ENCODE measurements at regions not wholly inside any gene's neighbourhood (a gene's known extent, or its start where the extent isn't known, plus 50 kb on each side); places are given as distances from the start of the nearest gene placed in this dataset.

DNA sequence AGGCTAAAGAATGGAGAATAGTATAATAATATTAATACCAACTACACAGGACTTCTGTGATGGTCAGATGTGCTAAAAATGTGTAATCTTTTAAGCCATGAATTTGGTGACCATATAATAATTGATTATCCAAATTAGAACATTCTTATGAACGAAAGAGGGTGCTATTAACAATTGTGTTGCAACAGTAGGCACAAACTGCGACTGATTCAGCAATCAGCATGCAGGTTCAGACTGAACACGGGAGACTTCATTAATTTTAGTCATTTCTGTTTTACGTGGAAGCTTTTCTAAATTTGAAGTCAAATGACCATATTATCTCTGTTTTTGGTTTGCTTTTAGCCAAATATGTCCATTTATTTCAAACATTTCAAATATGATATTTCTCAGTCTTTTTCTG lies 54.6 kb upstream of the CHST9 start:
- in situ Hi-C loops (cut with MboI), result no loop called here
- Histone ChIP-seq H3K4me2 (ENCODE audit: control insufficient read depth, insufficient read depth) (no peak overlapping the region), H3K4me1 (ENCODE audit: control insufficient read depth, insufficient read depth, low read length) (no peaks in the 10 kb centered on the region), H4K20me1 (ENCODE audit: control insufficient read depth, insufficient read depth) (no peaks in the 10 kb centered on the region), H3K4me3 (no peak overlapping the region), H3K36me3 (ENCODE audit: control insufficient read depth in 2 of 2, insufficient read depth in 2 of 2, low read length in 1 of 2) (no peaks in the 10 kb centered on the region), H3K79me2 (ENCODE audit: control insufficient read depth, insufficient read depth, low read length) (no peaks in the 10 kb centered on the region), H3K9ac (ENCODE audit: control insufficient read depth, insufficient read depth, low read length) (no peak overlapping the region), H2AFZ (ENCODE audit: control insufficient read depth, low read depth, low read length) (no peak overlapping the region), H3K27me3 (replicated peaks in 1 of 2; ENCODE audit: control insufficient read depth in 2 of 2, insufficient read depth in 2 of 2, low read length in 1 of 2) (no peaks in the 10 kb centered on the region), H3K9me3 (replicated peaks; ENCODE audit: control insufficient read depth, insufficient read depth, low read length) (no peaks in the 10 kb centered on the region), H3K27ac (ENCODE audit: control insufficient read depth, insufficient read depth) (no peak overlapping the region)
- ChIA-PET CTCF (interaction anchor here (1.6 kb wide), 1 partner anchor 46 kb away, joined by 3 read pairs; no protein-coding TSS in a partner anchor), POLR2A (no interaction called here), SMC1A (ENCODE audit: uncharacterized antibody, unreplicated experiment) (interaction anchor here (1.0 to 1.4 kb wide), 3 partner anchors 9 to 62 kb away, joined by 3 read pairs; no protein-coding TSS in a partner anchor), RAD21 (ENCODE audit: unreplicated experiment) (interaction anchor here (0.9 to 1.4 kb wide), 2 partner anchors 61 to 102 kb away, joined by 3 read pairs; no protein-coding TSS in a partner anchor)
- ATAC-seq, result no peak
- 2% methylated on average over 4 of the region's 4 CpGs for WGBS (ENCODE audit: insufficient coverage, insufficient replicate concordance, low lambda C conversion rate, missing lambda C conversion rate)
- intact Hi-C loops (cut with micrococcal nuclease; ENCODE audit: unreplicated experiment), result no loop called here
- BruUV-seq (replicated peaks), result no TSS peak
- no peak for DNase-seq (ENCODE audit: low read depth, low spot score)
- no peak for FAIRE-seq
- TF ChIP-seq PAX5 (IDR thresholded peaks at IDR 0.05; ENCODE audit: borderline replicate concordance, low read depth, low read length) (no peak), EP300 (IDR thresholded peaks at IDR 0.05; ENCODE audit: borderline replicate concordance in 1 of 2, control insufficient read depth in 1 of 2, low read depth in 2 of 2, low read length in 2 of 2) (no peak), CBX5 (IDR thresholded peaks at IDR 0.05; ENCODE audit: low read depth) (no peak), SMAD5 (IDR thresholded peaks at IDR 0.05; ENCODE audit: low read depth) (no peak), RELA (IDR thresholded peaks at IDR 0.05; ENCODE audit: borderline replicate concordance, partially characterized antibody) (no peak), ESRRA (IDR thresholded peaks at IDR 0.05; ENCODE audit: low read length) (no peak), ETV6 (conservative IDR thresholded peaks at IDR 0.05 in 1 of 2, IDR thresholded peaks at IDR 0.05 in 1 of 2; ENCODE audit: borderline replicate concordance in 1 of 2, low read depth in 1 of 2) (no peak), ATF7 (IDR thresholded peaks at IDR 0.05; ENCODE audit: low read depth) (no peak), SREBF2 (IDR thresholded peaks at IDR 0.05; ENCODE audit: low read length) (no peak), RAD51 (IDR thresholded peaks at IDR 0.05) (no peak), SMAD1 (IDR thresholded peaks at IDR 0.05; ENCODE audit: low read depth, partially characterized antibody) (no peak), NFYB (IDR thresholded peaks at IDR 0.05; ENCODE audit: insufficient read depth, low read depth, low read length) (no peak), CBX3 (IDR thresholded peaks at IDR 0.05; ENCODE audit: borderline replicate concordance, low read depth) (no peak), NR2C2 (IDR thresholded peaks at IDR 0.05; ENCODE audit: borderline replicate concordance, control insufficient read depth, insufficient read length, low read depth) (no peak)
- TF ChIP-seq, protein P1, sequence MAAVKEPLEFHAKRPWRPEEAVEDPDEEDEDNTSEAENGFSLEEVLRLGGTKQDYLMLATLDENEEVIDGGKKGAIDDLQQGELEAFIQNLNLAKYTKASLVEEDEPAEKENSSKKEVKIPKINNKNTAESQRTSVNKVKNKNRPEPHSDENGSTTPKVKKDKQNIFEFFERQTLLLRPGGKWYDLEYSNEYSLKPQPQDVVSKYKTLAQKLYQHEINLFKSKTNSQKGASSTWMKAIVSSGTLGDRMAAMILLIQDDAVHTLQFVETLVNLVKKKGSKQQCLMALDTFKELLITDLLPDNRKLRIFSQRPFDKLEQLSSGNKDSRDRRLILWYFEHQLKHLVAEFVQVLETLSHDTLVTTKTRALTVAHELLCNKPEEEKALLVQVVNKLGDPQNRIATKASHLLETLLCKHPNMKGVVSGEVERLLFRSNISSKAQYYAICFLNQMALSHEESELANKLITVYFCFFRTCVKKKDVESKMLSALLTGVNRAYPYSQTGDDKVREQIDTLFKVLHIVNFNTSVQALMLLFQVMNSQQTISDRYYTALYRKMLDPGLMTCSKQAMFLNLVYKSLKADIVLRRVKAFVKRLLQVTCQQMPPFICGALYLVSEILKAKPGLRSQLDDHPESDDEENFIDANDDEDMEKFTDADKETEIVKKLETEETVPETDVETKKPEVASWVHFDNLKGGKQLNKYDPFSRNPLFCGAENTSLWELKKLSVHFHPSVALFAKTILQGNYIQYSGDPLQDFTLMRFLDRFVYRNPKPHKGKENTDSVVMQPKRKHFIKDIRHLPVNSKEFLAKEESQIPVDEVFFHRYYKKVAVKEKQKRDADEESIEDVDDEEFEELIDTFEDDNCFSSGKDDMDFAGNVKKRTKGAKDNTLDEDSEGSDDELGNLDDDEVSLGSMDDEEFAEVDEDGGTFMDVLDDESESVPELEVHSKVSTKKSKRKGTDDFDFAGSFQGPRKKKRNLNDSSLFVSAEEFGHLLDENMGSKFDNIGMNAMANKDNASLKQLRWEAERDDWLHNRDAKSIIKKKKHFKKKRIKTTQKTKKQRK (IDR thresholded peaks at IDR 0.05; ENCODE audit: low read depth, low read length), result no peak
- TF ChIP-seq, protein P2, sequence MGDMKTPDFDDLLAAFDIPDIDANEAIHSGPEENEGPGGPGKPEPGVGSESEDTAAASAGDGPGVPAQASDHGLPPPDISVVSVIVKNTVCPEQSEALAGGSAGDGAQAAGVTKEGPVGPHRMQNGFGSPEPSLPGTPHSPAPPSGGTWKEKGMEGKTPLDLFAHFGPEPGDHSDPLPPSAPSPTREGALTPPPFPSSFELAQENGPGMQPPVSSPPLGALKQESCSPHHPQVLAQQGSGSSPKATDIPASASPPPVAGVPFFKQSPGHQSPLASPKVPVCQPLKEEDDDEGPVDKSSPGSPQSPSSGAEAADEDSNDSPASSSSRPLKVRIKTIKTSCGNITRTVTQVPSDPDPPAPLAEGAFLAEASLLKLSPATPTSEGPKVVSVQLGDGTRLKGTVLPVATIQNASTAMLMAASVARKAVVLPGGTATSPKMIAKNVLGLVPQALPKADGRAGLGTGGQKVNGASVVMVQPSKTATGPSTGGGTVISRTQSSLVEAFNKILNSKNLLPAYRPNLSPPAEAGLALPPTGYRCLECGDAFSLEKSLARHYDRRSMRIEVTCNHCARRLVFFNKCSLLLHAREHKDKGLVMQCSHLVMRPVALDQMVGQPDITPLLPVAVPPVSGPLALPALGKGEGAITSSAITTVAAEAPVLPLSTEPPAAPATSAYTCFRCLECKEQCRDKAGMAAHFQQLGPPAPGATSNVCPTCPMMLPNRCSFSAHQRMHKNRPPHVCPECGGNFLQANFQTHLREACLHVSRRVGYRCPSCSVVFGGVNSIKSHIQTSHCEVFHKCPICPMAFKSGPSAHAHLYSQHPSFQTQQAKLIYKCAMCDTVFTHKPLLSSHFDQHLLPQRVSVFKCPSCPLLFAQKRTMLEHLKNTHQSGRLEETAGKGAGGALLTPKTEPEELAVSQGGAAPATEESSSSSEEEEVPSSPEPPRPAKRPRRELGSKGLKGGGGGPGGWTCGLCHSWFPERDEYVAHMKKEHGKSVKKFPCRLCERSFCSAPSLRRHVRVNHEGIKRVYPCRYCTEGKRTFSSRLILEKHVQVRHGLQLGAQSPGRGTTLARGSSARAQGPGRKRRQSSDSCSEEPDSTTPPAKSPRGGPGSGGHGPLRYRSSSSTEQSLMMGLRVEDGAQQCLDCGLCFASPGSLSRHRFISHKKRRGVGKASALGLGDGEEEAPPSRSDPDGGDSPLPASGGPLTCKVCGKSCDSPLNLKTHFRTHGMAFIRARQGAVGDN (IDR thresholded peaks at IDR 0.05), result no peak
- TF ChIP-seq, protein P3, sequence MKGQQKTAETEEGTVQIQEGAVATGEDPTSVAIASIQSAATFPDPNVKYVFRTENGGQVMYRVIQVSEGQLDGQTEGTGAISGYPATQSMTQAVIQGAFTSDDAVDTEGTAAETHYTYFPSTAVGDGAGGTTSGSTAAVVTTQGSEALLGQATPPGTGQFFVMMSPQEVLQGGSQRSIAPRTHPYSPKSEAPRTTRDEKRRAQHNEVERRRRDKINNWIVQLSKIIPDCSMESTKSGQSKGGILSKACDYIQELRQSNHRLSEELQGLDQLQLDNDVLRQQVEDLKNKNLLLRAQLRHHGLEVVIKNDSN (IDR thresholded peaks at IDR 0.05; ENCODE audit: borderline replicate concordance, extremely low read length, insufficient read depth, low read depth, low read length), result no peak

All from GM12878 (cell line).